ENCODE measurements at regions not wholly inside any gene's neighbourhood (a gene's known extent, or its start where the extent isn't known, plus 50 kb on each side); places are given as distances from the start of the nearest gene placed in this dataset.

GRCh38 chr3:189057369-189057768, 114.4 kb upstream of the TPRG1 start:
- Mint-ChIP-seq H3K4me3 (no peak overlapping the region), H3K27me3 (peaks cover 5% of the 10 kb centered on the region)

GRCh38 chr3:189058071-189058470, 113.7 kb upstream of the TPRG1 start:
- no peaks in the 10 kb centered on the region for H3K4me1 Mint-ChIP-seq (ENCODE audit: low read depth)
- peaks cover 5% of the 10 kb centered on the region for H3K27me3 Mint-ChIP-seq
- H3K4me3 Mint-ChIP-seq: no peak overlapping the region
- H3K9me3 Mint-ChIP-seq (ENCODE audit: low read depth): peaks cover 24% of the 10 kb centered on the region
- H3K27ac Mint-ChIP-seq: no peak overlapping the region
- peaks cover 9% of the 10 kb centered on the region for H3K36me3 Mint-ChIP-seq

More at GRCh38 chr3:189057369-189057768, 114.4 kb upstream of the TPRG1 start:
- peaks cover 21% of the 10 kb centered on the region for H3K9me3 Mint-ChIP-seq (ENCODE audit: low read depth)
- H3K27ac Mint-ChIP-seq: no peak overlapping the region
- H3K36me3 Mint-ChIP-seq: peaks cover 9% of the 10 kb centered on the region
- no peaks in the 10 kb centered on the region for H3K4me1 Mint-ChIP-seq (ENCODE audit: low read depth)

GRCh38 chr3:189070965-189071364, 100.8 kb upstream of the TPRG1 start:
- H3K4me3 Mint-ChIP-seq: no peak overlapping the region
- H3K4me1 Mint-ChIP-seq (ENCODE audit: low read depth): peaks cover 7% of the 10 kb centered on the region
- H3K27me3 Mint-ChIP-seq: no peaks in the 10 kb centered on the region
- no peak overlapping the region for H3K27ac Mint-ChIP-seq
- H3K36me3 Mint-ChIP-seq: no peaks in the 10 kb centered on the region
- peaks cover 3% of the 10 kb centered on the region for H3K9me3 Mint-ChIP-seq (ENCODE audit: low read depth)

GRCh38 chr3:189071446-189071845, 100.3 kb upstream of the TPRG1 start:
- Mint-ChIP-seq H3K36me3 (no peaks in the 10 kb centered on the region), H3K27me3 (no peaks in the 10 kb centered on the region), H3K4me1 (ENCODE audit: low read depth) (peaks cover 7% of the 10 kb centered on the region), H3K9me3 (ENCODE audit: low read depth) (peaks cover 3% of the 10 kb centered on the region), H3K4me3 (no peak overlapping the region), H3K27ac (no peak overlapping the region)

- no peaks in the 10 kb centered on the region for H3K36me3 Mint-ChIP-seq
- no peaks in the 10 kb centered on the region for H3K27me3 Mint-ChIP-seq
- peaks cover 5% of the 10 kb centered on the region for H3K4me1 Mint-ChIP-seq (ENCODE audit: low read depth)
- no peak overlapping the region for H3K27ac Mint-ChIP-seq
- H3K4me3 Mint-ChIP-seq: no peak overlapping the region
- H3K9me3 Mint-ChIP-seq (ENCODE audit: low read depth): no peaks in the 10 kb centered on the region
Observed at GRCh38 chr3:189076449-189076848, 95.3 kb upstream of the TPRG1 start.

- no peaks in the 10 kb centered on the region for H3K9me3 Mint-ChIP-seq (ENCODE audit: low read depth)
- no peaks in the 10 kb centered on the region for H3K4me1 Mint-ChIP-seq (ENCODE audit: low read depth)
Observed at GRCh38 chr3:189080745-189081144, 91.0 kb upstream of the TPRG1 start.

GRCh38 chr3:189082666-189083427, 88.9 kb upstream of the TPRG1 start:
- H3K4me1 Mint-ChIP-seq (ENCODE audit: low read depth): no peaks in the 10 kb centered on the region
- H3K4me3 Mint-ChIP-seq: no peak overlapping the region
- no peaks in the 10 kb centered on the region for H3K36me3 Mint-ChIP-seq
- no peaks in the 10 kb centered on the region for H3K27me3 Mint-ChIP-seq
- no peaks in the 10 kb centered on the region for H3K9me3 Mint-ChIP-seq (ENCODE audit: low read depth)
- H3K27ac Mint-ChIP-seq: no peak overlapping the region

More at GRCh38 chr3:189080745-189081144, 91.0 kb upstream of the TPRG1 start:
- Mint-ChIP-seq H3K36me3 (no peaks in the 10 kb centered on the region), H3K4me3 (no peak overlapping the region), H3K27ac (no peak overlapping the region), H3K27me3 (no peaks in the 10 kb centered on the region)

GRCh38 chr3:189084620-189085019, 87.2 kb upstream of the TPRG1 start:
- no peaks in the 10 kb centered on the region for H3K4me1 Mint-ChIP-seq (ENCODE audit: low read depth)
- H3K9me3 Mint-ChIP-seq (ENCODE audit: low read depth): no peaks in the 10 kb centered on the region
- no peaks in the 10 kb centered on the region for H3K36me3 Mint-ChIP-seq
- no peak overlapping the region for H3K4me3 Mint-ChIP-seq
- H3K27ac Mint-ChIP-seq: no peak overlapping the region
- H3K27me3 Mint-ChIP-seq: no peaks in the 10 kb centered on the region

- no peak overlapping the region for H3K4me3 Mint-ChIP-seq
- H3K27me3 Mint-ChIP-seq: peaks cover 2% of the 10 kb centered on the region
- no peaks in the 10 kb centered on the region for H3K4me1 Mint-ChIP-seq (ENCODE audit: low read depth)
- H3K27ac Mint-ChIP-seq: no peak overlapping the region
- H3K9me3 Mint-ChIP-seq (ENCODE audit: low read depth): no peaks in the 10 kb centered on the region
- H3K36me3 Mint-ChIP-seq: no peaks in the 10 kb centered on the region
Observed at GRCh38 chr3:189092547-189092946, 79.2 kb upstream of the TPRG1 start.

- Mint-ChIP-seq H3K27ac (no peak overlapping the region), H3K4me1 (ENCODE audit: low read depth) (no peaks in the 10 kb centered on the region), H3K27me3 (peaks cover 2% of the 10 kb centered on the region), H3K36me3 (no peaks in the 10 kb centered on the region), H3K4me3 (no peak overlapping the region), H3K9me3 (ENCODE audit: low read depth) (no peaks in the 10 kb centered on the region)
Observed at GRCh38 chr3:189094539-189094938, 77.2 kb upstream of the TPRG1 start.

GRCh38 chr3:189096092-189096491, 75.7 kb upstream of the TPRG1 start:
- no peak overlapping the region for H3K27ac Mint-ChIP-seq
- H3K4me3 Mint-ChIP-seq: no peak overlapping the region
- peaks cover 2% of the 10 kb centered on the region for H3K27me3 Mint-ChIP-seq
- no peaks in the 10 kb centered on the region for H3K9me3 Mint-ChIP-seq (ENCODE audit: low read depth)
- no peaks in the 10 kb centered on the region for H3K36me3 Mint-ChIP-seq
- H3K4me1 Mint-ChIP-seq (ENCODE audit: low read depth): no peaks in the 10 kb centered on the region

GRCh38 chr3:189099031-189099471, 72.7 kb upstream of the TPRG1 start:
- Mint-ChIP-seq H3K9me3 (ENCODE audit: low read depth) (no peaks in the 10 kb centered on the region), H3K27ac (no peak overlapping the region), H3K27me3 (no peaks in the 10 kb centered on the region), H3K4me1 (ENCODE audit: low read depth) (no peaks in the 10 kb centered on the region), H3K4me3 (no peak overlapping the region), H3K36me3 (no peaks in the 10 kb centered on the region)

GRCh38 chr3:189099505-189100290, 72.1 kb upstream of the TPRG1 start:
- Mint-ChIP-seq H3K36me3 (no peaks in the 10 kb centered on the region), H3K4me3 (no peak overlapping the region), H3K27ac (no peak overlapping the region), H3K27me3 (no peaks in the 10 kb centered on the region), H3K9me3 (ENCODE audit: low read depth) (no peaks in the 10 kb centered on the region), H3K4me1 (ENCODE audit: low read depth) (no peaks in the 10 kb centered on the region)

GRCh38 chr3:189100866-189101265, 70.9 kb upstream of the TPRG1 start:
- H3K9me3 Mint-ChIP-seq (ENCODE audit: low read depth): no peaks in the 10 kb centered on the region
- no peaks in the 10 kb centered on the region for H3K4me1 Mint-ChIP-seq (ENCODE audit: low read depth)
- H3K36me3 Mint-ChIP-seq: no peaks in the 10 kb centered on the region
- H3K27me3 Mint-ChIP-seq: no peaks in the 10 kb centered on the region
- H3K27ac Mint-ChIP-seq: no peak overlapping the region
- no peak overlapping the region for H3K4me3 Mint-ChIP-seq

- Mint-ChIP-seq H3K4me3 (no peak overlapping the region), H3K4me1 (ENCODE audit: low read depth) (no peaks in the 10 kb centered on the region), H3K27me3 (no peaks in the 10 kb centered on the region), H3K9me3 (ENCODE audit: low read depth) (no peaks in the 10 kb centered on the region), H3K27ac (no peak overlapping the region), H3K36me3 (no peaks in the 10 kb centered on the region)
Observed at GRCh38 chr3:189101594-189101993, 70.2 kb upstream of the TPRG1 start.
